Smooth muscle cell (in vitro differentiated cells): ENCODE measurements at regions not wholly inside any gene's neighbourhood (a gene's known extent, or its start where the extent isn't known, plus 50 kb on each side); places are given as distances from the start of the nearest gene placed in this dataset.

Experiments used
- DNase-seq: peaks from one replicate; lab custom pipeline; 2025; ENCODE audit not compliant: unreplicated experiment; lab: John Stamatoyannopoulos, UW
- H2AFZ ChIP-seq: fragments of 200-600 bp; sonication (generic); 2 replicates; pipeline ENCODE4 v1.6.0; 2016; ENCODE audit warnings: antibody characterized with exemption, low read depth, mild to moderate bottlenecking
- H3F3A ChIP-seq: fragments of 200-600 bp; sonication (generic); 2 replicates; pipeline ENCODE4 v1.6.0; 2017; ENCODE audit warnings: antibody characterized with exemption, low read depth
- H3K27ac ChIP-seq: fragments of 200-600 bp; sonication (generic); 2 replicates; pipeline ENCODE4 v1.5.1; 2016; ENCODE audit warnings: low read depth, mild to moderate bottlenecking
- H3K27me3 ChIP-seq: fragments of 200-600 bp; sonication (generic); 2 replicates; pipeline ENCODE4 v1.6.1; 2016; ENCODE audit warnings: low read depth, mild to moderate bottlenecking
- H3K36me3 ChIP-seq: fragments of 200-600 bp; sonication (generic); 2 replicates; pipeline ENCODE4 v1.5.1; 2016; ENCODE audit warnings: low read depth
- H3K4me1 ChIP-seq: fragments of 200-600 bp; sonication (generic); 2 replicates; pipeline ENCODE4 v1.5.1; 2016; ENCODE audit warnings: low read depth
- H3K4me2 ChIP-seq: fragments of 200-600 bp; sonication (generic); 2 replicates; pipeline ENCODE4 v1.6.0; 2016; ENCODE audit warnings: mild to moderate bottlenecking
- H3K4me3 ChIP-seq: fragments of 200-600 bp; sonication (generic); 2 replicates; pipeline ENCODE4 v1.5.1; 2016; ENCODE audit warnings: mild to moderate bottlenecking
- H3K79me2 ChIP-seq: fragments of 200-600 bp; sonication (generic); 2 replicates; pipeline ENCODE4 v1.6.0; 2016; ENCODE audit warnings: low read depth, mild to moderate bottlenecking
- H3K9ac ChIP-seq: fragments of 200-600 bp; sonication (generic); 2 replicates; pipeline ENCODE4 v1.6.0; 2016; ENCODE audit warnings: low read depth
- H3K9me3 ChIP-seq: fragments of 200-600 bp; sonication (generic); replicated peaks from 2 replicates; pipeline ENCODE4 v1.5.1; 2016; ENCODE audit warnings: low read depth
- H4K20me1 ChIP-seq: fragments of 200-600 bp; sonication (generic); 2 replicates; pipeline ENCODE4 v1.6.0; 2016; ENCODE audit warnings: low read depth
- CTCF ChIP-seq: fragments of 200-600 bp; sonication (generic); IDR thresholded peaks from 2 replicates; pipeline ENCODE4 v1.5.1; 2017; ENCODE audit warnings: borderline replicate concordance, mild to moderate bottlenecking, antibody characterized with exemption; ENCODE audit not compliant: insufficient read depth, poor library complexity, severe bottlenecking
- WGBS: methylation state at CpG from one replicate; pipeline ENCODE4 v1.1.7; 2016; ENCODE audit warnings: low lambda C conversion rate; 5-methylcytosine and 5-hydroxymethylcytosine counted together

GRCh38 chr6:122005661-122006060 lies 393.8 kb upstream of the HSF2 start:
- Histone ChIP-seq H2AFZ (peak overlapping the region; percentile 12), H3K4me1 (peaks cover 35% of the 10 kb centered on the region), H3F3A (no peaks in the 10 kb centered on the region), H3K27ac (peak overlapping the region; percentile 28), H3K27me3 (no peaks in the 10 kb centered on the region), H3K9ac (peak overlapping the region; percentile 10), H3K4me2 (peak overlapping the region; percentile 37), H3K36me3 (no peaks in the 10 kb centered on the region), H3K79me2 (no peaks in the 10 kb centered on the region), H3K9me3 (no peaks in the 10 kb centered on the region), H4K20me1 (no peaks in the 10 kb centered on the region), H3K4me3 (no peak overlapping the region)
- WGBS: 51% methylated on average over 3 of the region's 3 CpGs
- DNase-seq: no peak
- TF ChIP-seq CTCF: no peak

GRCh38 chr6:122007339-122007738 lies 392.1 kb upstream of the HSF2 start:
- Histone ChIP-seq H3K4me1 (peaks cover 35% of the 10 kb centered on the region), H3K27ac (peak overlapping the region; percentile 18), H3K4me2 (peak overlapping the region; percentile 29), H2AFZ (peak overlapping the region; percentile 85), H4K20me1 (no peaks in the 10 kb centered on the region), H3K9me3 (no peaks in the 10 kb centered on the region), H3K36me3 (no peaks in the 10 kb centered on the region), H3K9ac (no peak overlapping the region), H3K79me2 (no peaks in the 10 kb centered on the region), H3K4me3 (no peak overlapping the region), H3F3A (no peaks in the 10 kb centered on the region), H3K27me3 (no peaks in the 10 kb centered on the region)
- WGBS: 59% methylated on average over 1 of the region's 1 CpG
- TF ChIP-seq CTCF: no peak
- DNase-seq: no peak

- H4K20me1 ChIP-seq: no peaks in the 10 kb centered on the region
- TF ChIP-seq CTCF: no peak
- H2AFZ ChIP-seq: peak overlapping the region; percentile 85
- no peak for DNase-seq
- H3K9ac ChIP-seq: no peak overlapping the region
- peak overlapping the region; percentile 19 for H3K27ac ChIP-seq
- no peaks in the 10 kb centered on the region for H3K79me2 ChIP-seq
- H3F3A ChIP-seq: no peaks in the 10 kb centered on the region
- peak overlapping the region; percentile 41 for H3K4me2 ChIP-seq
- H3K4me1 ChIP-seq: peaks cover 35% of the 10 kb centered on the region
- no peak overlapping the region for H3K4me3 ChIP-seq
- H3K36me3 ChIP-seq: no peaks in the 10 kb centered on the region
- 46% methylated on average over 6 of the region's 6 CpGs for WGBS
- no peaks in the 10 kb centered on the region for H3K9me3 ChIP-seq
- no peaks in the 10 kb centered on the region for H3K27me3 ChIP-seq
Observed at GRCh38 chr6:122008101-122008999, 391.1 kb upstream of the HSF2 start.

- no peak for TF ChIP-seq CTCF
- Histone ChIP-seq H4K20me1 (no peaks in the 10 kb centered on the region), H3K4me1 (peaks cover 36% of the 10 kb centered on the region), H3K9ac (no peak overlapping the region), H3K36me3 (no peaks in the 10 kb centered on the region), H2AFZ (no peak overlapping the region), H3K9me3 (no peaks in the 10 kb centered on the region), H3K79me2 (no peaks in the 10 kb centered on the region), H3K4me3 (no peak overlapping the region), H3K27ac (no peak overlapping the region), H3K4me2 (no peak overlapping the region), H3F3A (no peaks in the 10 kb centered on the region), H3K27me3 (no peaks in the 10 kb centered on the region)
- DNase-seq: no peak
Observed at GRCh38 chr6:122009000-122009350, 390.5 kb upstream of the HSF2 start.
